GM12878 (cell line): ENCODE measurements at regions not wholly inside any gene's neighbourhood (a gene's known extent, or its start where the extent isn't known, plus 50 kb on each side); places are given as distances from the start of the nearest gene placed in this dataset.

Experiments
- ATAC-seq: fragments of 200-7000 bp; cut with Tn5 transposase; 3 replicates; pipeline ENCODE4 v1.9.1; 2020; ENCODE audit warnings: mild to moderate bottlenecking, moderate library complexity
- BruUV-seq: library from RNA; stranded (reverse); fragments of 400-500 nt; replicated peaks from 2 replicates; lab custom pipeline; 2021; lab: Mats Ljungman, UMichigan
- CTCF ChIA-PET: fragments of 300-600 bp; sonication (Branson Sonifier 250); formaldehyde crosslinking; extraction: SDS; loops from one replicate; lab custom pipeline; 2021; ENCODE audit warnings: inconsistent platforms; lab: Yijun Ruan, JAX
- POLR2A ChIA-PET: fragments of 350-600 bp; formaldehyde crosslinking; extraction: SDS; loops from one replicate; lab custom pipeline; 2021; ENCODE audit warnings: inconsistent platforms; lab: Charles Lee
- RAD21 ChIA-PET: fragments of 300-600 bp; sonication (Branson Sonifier 250); formaldehyde crosslinking; loops from one replicate; lab custom pipeline; 2023; ENCODE audit warnings: antibody characterized with exemption; ENCODE audit not compliant: unreplicated experiment; lab: Charles Lee
- SMC1A ChIA-PET: fragments of 300-600 bp; sonication (Branson Sonifier 250); formaldehyde crosslinking; loops from one replicate; lab custom pipeline; 2023; ENCODE audit not compliant: unreplicated experiment, uncharacterized antibody; lab: Charles Lee
- DNase-seq: peaks from one replicate; pipeline ENCODE4 v3.0.0-alpha.2; 2011; ENCODE audit warnings: low read depth, low spot score
- FAIRE-seq: peaks from 3 replicates; lab custom pipeline; 2011; peaks lifted over from hg19 to GRCh38; lab: Jason Lieb, UNC
- H2AFZ ChIP-seq: 2 replicates; pipeline ENCODE4 v1.6.0; 2011; ENCODE audit warnings: low read depth, low read length, control low read depth; ENCODE audit not compliant: control insufficient read depth
- H3K27ac ChIP-seq: 2 replicates; pipeline ENCODE4 v1.5.1; 2011; ENCODE audit warnings: control low read depth; ENCODE audit not compliant: control insufficient read depth, insufficient read depth
- H3K27me3 ChIP-seq, 2 experiments: replicated peaks in 1 of 2; 2 replicates each; pipeline versions ENCODE4 v1.6.0 to v1.6.1; 2011; ENCODE audit warnings: low read length in 1 of 2; ENCODE audit not compliant: control insufficient read depth in 2 of 2, insufficient read depth in 2 of 2
- H3K36me3 ChIP-seq, 2 experiments: 2 replicates each; pipeline ENCODE4 v1.5.1; 2011; ENCODE audit warnings: low read length in 1 of 2; ENCODE audit not compliant: control insufficient read depth in 2 of 2, insufficient read depth in 2 of 2
- H3K4me1 ChIP-seq: 2 replicates; pipeline ENCODE4 v1.6.1; 2011; ENCODE audit warnings: mild to moderate bottlenecking, low read length, moderate library complexity, mixed read lengths; ENCODE audit not compliant: control insufficient read depth, insufficient read depth
- H3K4me2 ChIP-seq: 2 replicates; pipeline ENCODE4 v1.6.0; 2011; ENCODE audit warnings: control low read depth; ENCODE audit not compliant: control insufficient read depth, insufficient read depth
- H3K4me3 ChIP-seq: fragments of 200-600 bp; sonication (generic); 2 replicates; pipeline ENCODE4 v1.5.1; 2016
- H3K79me2 ChIP-seq: 2 replicates; pipeline ENCODE4 v1.6.0; 2011; ENCODE audit warnings: low read length; ENCODE audit not compliant: control insufficient read depth, insufficient read depth
- H3K9ac ChIP-seq: 2 replicates; pipeline ENCODE4 v1.8.0; 2011; ENCODE audit warnings: low read length, control low read depth, mixed read lengths; ENCODE audit not compliant: control insufficient read depth, insufficient read depth
- H3K9me3 ChIP-seq: replicated peaks from 3 replicates; pipeline ENCODE4 v1.5.1; 2011; ENCODE audit warnings: mild to moderate bottlenecking, low read length; ENCODE audit not compliant: control insufficient read depth, insufficient read depth
- H4K20me1 ChIP-seq: 2 replicates; pipeline ENCODE4 v1.6.0; 2011; ENCODE audit not compliant: control insufficient read depth, insufficient read depth
- FOXK2 ChIP-seq: fragments of 450-650 bp; IDR thresholded peaks from 2 replicates; pipeline ENCODE4 v1.6.1; 2017; ENCODE audit warnings: mild to moderate bottlenecking, moderate library complexity
- PAX5 ChIP-seq: IDR thresholded peaks from 2 replicates; pipeline ENCODE4 v1.6.1; 2011; ENCODE audit warnings: low read depth, low read length, borderline replicate concordance
- RB1 ChIP-seq: fragments of 450-650 bp; formaldehyde crosslinking; IDR thresholded peaks from 2 replicates; pipeline ENCODE4 v1.6.1; 2017; ENCODE audit warnings: mild to moderate bottlenecking, borderline replicate concordance
- SMARCA5 ChIP-seq: fragments of 450-650 bp; IDR thresholded peaks from 2 replicates; pipeline ENCODE4 v1.6.1; 2017; ENCODE audit warnings: mild to moderate bottlenecking
- SPI1 ChIP-seq: IDR thresholded peaks from 2 replicates; pipeline ENCODE4 v1.6.1; 2011; ENCODE audit warnings: low read depth, mild to moderate bottlenecking, low read length, moderate library complexity, borderline replicate concordance; ENCODE audit not compliant: insufficient read depth
- STAT3 ChIP-seq: IDR thresholded peaks from 2 replicates; pipeline ENCODE4 v1.6.1; 2011; ENCODE audit warnings: low read depth, low read length, improper control_type of control experiment
- SUPT20H ChIP-seq: IDR thresholded peaks from 2 replicates; pipeline ENCODE4 v1.6.1; 2011; ENCODE audit warnings: low read depth, mild to moderate bottlenecking, low read length, moderate library complexity, borderline replicate concordance; ENCODE audit not compliant: control insufficient read depth
- TAF1 ChIP-seq: IDR thresholded peaks from 2 replicates; pipeline ENCODE4 v1.6.1; 2011; ENCODE audit warnings: mild to moderate bottlenecking, low read depth, low read length, borderline replicate concordance
- TCF12 ChIP-seq: IDR thresholded peaks from 2 replicates; pipeline ENCODE4 v1.6.1; 2011; ENCODE audit warnings: low read depth, mild to moderate bottlenecking, low read length
- WRNIP1 ChIP-seq: IDR thresholded peaks from 2 replicates; pipeline ENCODE4 v1.6.1; 2011; ENCODE audit warnings: low read depth, low read length, improper control_type of control experiment, borderline replicate concordance
- ZNF24 ChIP-seq: fragments of 450-650 bp; IDR thresholded peaks from 2 replicates; pipeline ENCODE4 v1.6.1; 2017; ENCODE audit warnings: antibody characterized with exemption, mild to moderate bottlenecking
- WGBS: methylation state at CpG from one replicate; pipeline ENCODE4 v1.1.6; 2016; ENCODE audit warnings: low lambda C conversion rate; ENCODE audit not compliant: insufficient replicate concordance, insufficient coverage; ENCODE audit errors: missing lambda C conversion rate; 5-methylcytosine and 5-hydroxymethylcytosine counted together
- in situ Hi-C: fragments of 300-500 bp; cut with MboI; formaldehyde crosslinking; loops from 9 replicates; pipeline ENCODE4 v1.14.3; 2018; ENCODE audit warnings: mixed read lengths
- intact Hi-C: fragments of 100-400 bp; cut with micrococcal nuclease; formaldehyde crosslinking; loops from one replicate; pipeline ENCODE4 v1.14.2; 2022; ENCODE audit not compliant: unreplicated experiment
- TF ChIP-seq, protein P1 (sequence below): fragments of 450-650 bp; IDR thresholded peaks from 2 replicates; pipeline ENCODE4 v1.6.1; 2017; ENCODE audit warnings: mild to moderate bottlenecking, low read depth, inconsistent platforms; ENCODE audit not compliant: poor library complexity, severe bottlenecking
- TF ChIP-seq, protein P2 (sequence below): IDR thresholded peaks from 2 replicates; pipeline ENCODE4 v1.6.1; 2012; ENCODE audit warnings: mild to moderate bottlenecking, low read depth, low read length
- TF ChIP-seq, protein P3 (sequence below): fragments of 450-650 bp; IDR thresholded peaks from 2 replicates; pipeline ENCODE4 v1.6.1; 2017; ENCODE audit warnings: mild to moderate bottlenecking, moderate library complexity

DNA sequence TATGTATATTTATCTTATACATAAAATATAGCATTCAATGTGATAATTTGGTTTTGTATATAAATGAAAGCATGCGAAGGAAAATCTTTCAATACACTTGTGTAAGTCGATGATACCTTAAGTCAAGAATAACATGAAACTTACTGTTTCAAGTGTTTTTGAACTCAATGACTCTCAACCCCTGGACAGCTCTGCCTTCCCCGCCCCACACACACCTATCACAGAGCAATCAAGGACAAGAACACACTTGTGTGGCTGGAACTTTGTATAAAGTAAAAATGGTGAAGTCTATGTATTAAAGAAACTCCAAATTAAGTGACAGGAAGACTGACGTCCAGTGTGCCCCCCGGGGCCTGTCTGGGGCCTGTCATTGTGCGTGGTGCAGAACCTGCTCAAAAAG lies 478.6 kb upstream of the AKR1E2 start:
- Histone ChIP-seq H3K9me3 (no peaks in the 10 kb centered on the region), H4K20me1 (no peaks in the 10 kb centered on the region), H3K36me3 (no peaks in the 10 kb centered on the region), H2AFZ (no peak overlapping the region), H3K27me3 (no peaks in the 10 kb centered on the region), H3K4me3 (no peak overlapping the region), H3K9ac (no peak overlapping the region), H3K27ac (no peak overlapping the region), H3K79me2 (no peaks in the 10 kb centered on the region), H3K4me1 (no peaks in the 10 kb centered on the region), H3K4me2 (no peak overlapping the region)
- RAD21 ChIA-PET: no interaction called here
- no peak for FAIRE-seq
- CTCF ChIA-PET: no interaction called here
- no peak for ATAC-seq
- no peak for TF ChIP-seq TAF1
- TF ChIP-seq, protein P1, sequence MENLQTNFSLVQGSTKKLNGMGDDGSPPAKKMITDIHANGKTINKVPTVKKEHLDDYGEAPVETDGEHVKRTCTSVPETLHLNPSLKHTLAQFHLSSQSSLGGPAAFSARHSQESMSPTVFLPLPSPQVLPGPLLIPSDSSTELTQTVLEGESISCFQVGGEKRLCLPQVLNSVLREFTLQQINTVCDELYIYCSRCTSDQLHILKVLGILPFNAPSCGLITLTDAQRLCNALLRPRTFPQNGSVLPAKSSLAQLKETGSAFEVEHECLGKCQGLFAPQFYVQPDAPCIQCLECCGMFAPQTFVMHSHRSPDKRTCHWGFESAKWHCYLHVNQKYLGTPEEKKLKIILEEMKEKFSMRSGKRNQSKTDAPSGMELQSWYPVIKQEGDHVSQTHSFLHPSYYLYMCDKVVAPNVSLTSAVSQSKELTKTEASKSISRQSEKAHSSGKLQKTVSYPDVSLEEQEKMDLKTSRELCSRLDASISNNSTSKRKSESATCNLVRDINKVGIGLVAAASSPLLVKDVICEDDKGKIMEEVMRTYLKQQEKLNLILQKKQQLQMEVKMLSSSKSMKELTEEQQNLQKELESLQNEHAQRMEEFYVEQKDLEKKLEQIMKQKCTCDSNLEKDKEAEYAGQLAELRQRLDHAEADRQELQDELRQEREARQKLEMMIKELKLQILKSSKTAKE: no peak
- no peak for TF ChIP-seq TCF12
- TF ChIP-seq WRNIP1: no peak
- no peak for TF ChIP-seq ZNF24
- TF ChIP-seq, protein P2, sequence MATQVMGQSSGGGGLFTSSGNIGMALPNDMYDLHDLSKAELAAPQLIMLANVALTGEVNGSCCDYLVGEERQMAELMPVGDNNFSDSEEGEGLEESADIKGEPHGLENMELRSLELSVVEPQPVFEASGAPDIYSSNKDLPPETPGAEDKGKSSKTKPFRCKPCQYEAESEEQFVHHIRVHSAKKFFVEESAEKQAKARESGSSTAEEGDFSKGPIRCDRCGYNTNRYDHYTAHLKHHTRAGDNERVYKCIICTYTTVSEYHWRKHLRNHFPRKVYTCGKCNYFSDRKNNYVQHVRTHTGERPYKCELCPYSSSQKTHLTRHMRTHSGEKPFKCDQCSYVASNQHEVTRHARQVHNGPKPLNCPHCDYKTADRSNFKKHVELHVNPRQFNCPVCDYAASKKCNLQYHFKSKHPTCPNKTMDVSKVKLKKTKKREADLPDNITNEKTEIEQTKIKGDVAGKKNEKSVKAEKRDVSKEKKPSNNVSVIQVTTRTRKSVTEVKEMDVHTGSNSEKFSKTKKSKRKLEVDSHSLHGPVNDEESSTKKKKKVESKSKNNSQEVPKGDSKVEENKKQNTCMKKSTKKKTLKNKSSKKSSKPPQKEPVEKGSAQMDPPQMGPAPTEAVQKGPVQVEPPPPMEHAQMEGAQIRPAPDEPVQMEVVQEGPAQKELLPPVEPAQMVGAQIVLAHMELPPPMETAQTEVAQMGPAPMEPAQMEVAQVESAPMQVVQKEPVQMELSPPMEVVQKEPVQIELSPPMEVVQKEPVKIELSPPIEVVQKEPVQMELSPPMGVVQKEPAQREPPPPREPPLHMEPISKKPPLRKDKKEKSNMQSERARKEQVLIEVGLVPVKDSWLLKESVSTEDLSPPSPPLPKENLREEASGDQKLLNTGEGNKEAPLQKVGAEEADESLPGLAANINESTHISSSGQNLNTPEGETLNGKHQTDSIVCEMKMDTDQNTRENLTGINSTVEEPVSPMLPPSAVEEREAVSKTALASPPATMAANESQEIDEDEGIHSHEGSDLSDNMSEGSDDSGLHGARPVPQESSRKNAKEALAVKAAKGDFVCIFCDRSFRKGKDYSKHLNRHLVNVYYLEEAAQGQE: no peak
- no peak for TF ChIP-seq SUPT20H
- TF ChIP-seq RB1: no peak
- no peak for TF ChIP-seq SMARCA5
- TF ChIP-seq SPI1: no peak
- no peak for TF ChIP-seq PAX5
- no peak for TF ChIP-seq STAT3
- TF ChIP-seq FOXK2: no peak
- TF ChIP-seq, protein P3, sequence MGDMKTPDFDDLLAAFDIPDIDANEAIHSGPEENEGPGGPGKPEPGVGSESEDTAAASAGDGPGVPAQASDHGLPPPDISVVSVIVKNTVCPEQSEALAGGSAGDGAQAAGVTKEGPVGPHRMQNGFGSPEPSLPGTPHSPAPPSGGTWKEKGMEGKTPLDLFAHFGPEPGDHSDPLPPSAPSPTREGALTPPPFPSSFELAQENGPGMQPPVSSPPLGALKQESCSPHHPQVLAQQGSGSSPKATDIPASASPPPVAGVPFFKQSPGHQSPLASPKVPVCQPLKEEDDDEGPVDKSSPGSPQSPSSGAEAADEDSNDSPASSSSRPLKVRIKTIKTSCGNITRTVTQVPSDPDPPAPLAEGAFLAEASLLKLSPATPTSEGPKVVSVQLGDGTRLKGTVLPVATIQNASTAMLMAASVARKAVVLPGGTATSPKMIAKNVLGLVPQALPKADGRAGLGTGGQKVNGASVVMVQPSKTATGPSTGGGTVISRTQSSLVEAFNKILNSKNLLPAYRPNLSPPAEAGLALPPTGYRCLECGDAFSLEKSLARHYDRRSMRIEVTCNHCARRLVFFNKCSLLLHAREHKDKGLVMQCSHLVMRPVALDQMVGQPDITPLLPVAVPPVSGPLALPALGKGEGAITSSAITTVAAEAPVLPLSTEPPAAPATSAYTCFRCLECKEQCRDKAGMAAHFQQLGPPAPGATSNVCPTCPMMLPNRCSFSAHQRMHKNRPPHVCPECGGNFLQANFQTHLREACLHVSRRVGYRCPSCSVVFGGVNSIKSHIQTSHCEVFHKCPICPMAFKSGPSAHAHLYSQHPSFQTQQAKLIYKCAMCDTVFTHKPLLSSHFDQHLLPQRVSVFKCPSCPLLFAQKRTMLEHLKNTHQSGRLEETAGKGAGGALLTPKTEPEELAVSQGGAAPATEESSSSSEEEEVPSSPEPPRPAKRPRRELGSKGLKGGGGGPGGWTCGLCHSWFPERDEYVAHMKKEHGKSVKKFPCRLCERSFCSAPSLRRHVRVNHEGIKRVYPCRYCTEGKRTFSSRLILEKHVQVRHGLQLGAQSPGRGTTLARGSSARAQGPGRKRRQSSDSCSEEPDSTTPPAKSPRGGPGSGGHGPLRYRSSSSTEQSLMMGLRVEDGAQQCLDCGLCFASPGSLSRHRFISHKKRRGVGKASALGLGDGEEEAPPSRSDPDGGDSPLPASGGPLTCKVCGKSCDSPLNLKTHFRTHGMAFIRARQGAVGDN: no peak
- intact Hi-C loops (no loop called here), in situ Hi-C loops (no loop called here)
- DNase-seq: no peak
- 29% methylated on average over 6 of the region's 6 CpGs for WGBS
- POLR2A ChIA-PET: no interaction called here
- SMC1A ChIA-PET: interaction anchor here (0.6 kb wide), 1 partner anchor 607 kb away, joined by 5 read pairs; no protein-coding TSS in a partner anchor
- no TSS peak for BruUV-seq
